ENCODE measurements at regions not wholly inside any gene's neighbourhood (a gene's known extent, or its start where the extent isn't known, plus 50 kb on each side); places are given as distances from the start of the nearest gene placed in this dataset.
"Not testable (repeated sequence)": the region's sequence is repeated elsewhere in the genome, so short reads cannot be mapped to it uniquely, and the experiment has no call there.

DNA sequence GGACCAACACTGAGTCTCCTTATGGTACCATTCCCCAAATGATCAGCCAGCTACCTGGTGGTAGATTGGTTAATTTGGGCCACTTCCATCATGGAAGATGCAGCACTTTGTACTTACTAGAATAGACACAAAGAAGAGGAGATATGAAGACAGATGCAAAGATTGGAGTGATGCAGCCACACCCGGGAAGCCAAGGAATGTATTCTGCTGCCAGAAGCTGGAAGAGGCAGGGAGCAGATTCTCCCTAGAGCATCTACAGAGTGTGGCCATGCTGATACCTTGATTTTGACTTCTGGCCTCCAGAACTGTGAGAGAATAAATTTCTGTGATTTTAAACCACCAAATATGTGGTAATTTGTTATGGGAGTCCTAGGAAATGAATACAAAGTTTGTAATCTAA, 68.9 kb downstream of the FOXD4L6 start:
- H3K9me1 ChIP-seq (ENCODE audit: control insufficient read depth, extremely low read depth, insufficient read depth, low read length); H3K27me3 ChIP-seq (ENCODE audit: control insufficient read depth, extremely low read depth, insufficient read depth, low read length); H3K79me2 ChIP-seq (ENCODE audit: control insufficient read depth, insufficient read depth, low read length); H3K27ac ChIP-seq (ENCODE audit: control insufficient read depth, insufficient read depth, low read length); H3K4me1 ChIP-seq (ENCODE audit: control insufficient read depth, extremely low read depth, insufficient read depth, low read length); H2AFZ ChIP-seq (ENCODE audit: control insufficient read depth, low read length); H3K36me3 ChIP-seq (ENCODE audit: control insufficient read depth in 2 of 2, extremely low read depth in 1 of 2, insufficient read depth in 2 of 2, low read length in 2 of 2); DNase-seq (ENCODE audit: low read depth, low spot score); H3K9ac ChIP-seq (ENCODE audit: control insufficient read depth, extremely low read depth, insufficient read depth, low read length); H3K4me3 ChIP-seq (ENCODE audit: control insufficient read depth in 2 of 3, extremely low read depth in 1 of 3, insufficient read depth in 2 of 3, low read depth in 1 of 3, low read length in 3 of 3); H3K9me3 ChIP-seq (ENCODE audit: control insufficient read depth, low read depth, low read length); H4K20me1 ChIP-seq (ENCODE audit: control insufficient read depth, extremely low read depth, insufficient read depth, low read length); FAIRE-seq; dilution Hi-C loops (cut with MboI; ENCODE audit: extremely low pct_ligation_motif_present, low sequenced_read_pairs); H3K4me2 ChIP-seq (ENCODE audit: control insufficient read depth, extremely low read depth, insufficient read depth, low read depth, low read length): not testable (repeated sequence)

DNA sequence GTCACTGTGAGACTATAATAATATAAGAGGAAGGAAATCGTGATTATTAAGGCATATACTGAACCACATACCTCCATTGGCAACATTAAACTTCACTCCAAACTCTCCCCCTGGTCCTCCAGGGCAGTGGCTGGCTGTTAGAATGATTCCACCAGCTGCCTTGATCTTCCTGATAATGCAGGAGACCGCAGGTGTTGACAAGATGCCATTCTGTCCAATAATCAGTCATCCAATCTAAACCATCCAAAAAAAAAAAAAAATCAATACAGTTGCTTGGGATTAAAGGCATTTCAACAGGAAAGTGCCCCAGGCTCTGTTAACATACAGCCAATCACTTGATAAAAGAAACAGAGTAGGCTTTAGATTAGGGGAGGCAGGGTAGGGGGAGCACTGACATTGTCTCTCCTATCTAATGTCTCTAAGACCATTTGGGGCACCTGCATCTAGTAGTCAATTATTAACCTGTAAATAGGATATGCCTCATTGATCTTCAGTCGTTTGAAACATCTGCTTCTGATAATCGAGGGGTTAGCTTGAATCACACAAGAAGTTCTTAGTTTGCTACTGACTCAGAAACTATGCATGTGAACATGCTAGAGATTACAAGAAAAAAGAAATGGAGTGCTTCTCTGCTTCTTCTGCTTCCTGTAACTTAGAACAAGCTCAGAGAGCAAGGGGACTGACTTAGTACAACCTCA, 74.7 kb downstream of the FOXD4L6 start:
- H3K36me3 ChIP-seq (ENCODE audit: control insufficient read depth in 2 of 2, extremely low read depth in 1 of 2, insufficient read depth in 2 of 2, low read length in 2 of 2); H3K79me2 ChIP-seq (ENCODE audit: control insufficient read depth, insufficient read depth, low read length); H3K9me3 ChIP-seq (ENCODE audit: control insufficient read depth, low read depth, low read length); H4K20me1 ChIP-seq (ENCODE audit: control insufficient read depth, extremely low read depth, insufficient read depth, low read length); H3K4me3 ChIP-seq (ENCODE audit: control insufficient read depth in 2 of 3, extremely low read depth in 1 of 3, insufficient read depth in 2 of 3, low read depth in 1 of 3, low read length in 3 of 3); H3K27ac ChIP-seq (ENCODE audit: control insufficient read depth, insufficient read depth, low read length); H2AFZ ChIP-seq (ENCODE audit: control insufficient read depth, low read length); FAIRE-seq; H3K9me1 ChIP-seq (ENCODE audit: control insufficient read depth, extremely low read depth, insufficient read depth, low read length); H3K4me1 ChIP-seq (ENCODE audit: control insufficient read depth, extremely low read depth, insufficient read depth, low read length); DNase-seq (ENCODE audit: low read depth, low spot score); H3K9ac ChIP-seq (ENCODE audit: control insufficient read depth, extremely low read depth, insufficient read depth, low read length); H3K4me2 ChIP-seq (ENCODE audit: control insufficient read depth, extremely low read depth, insufficient read depth, low read depth, low read length); H3K27me3 ChIP-seq (ENCODE audit: control insufficient read depth, extremely low read depth, insufficient read depth, low read length); dilution Hi-C loops (cut with MboI; ENCODE audit: extremely low pct_ligation_motif_present, low sequenced_read_pairs): not testable (repeated sequence)

DNA sequence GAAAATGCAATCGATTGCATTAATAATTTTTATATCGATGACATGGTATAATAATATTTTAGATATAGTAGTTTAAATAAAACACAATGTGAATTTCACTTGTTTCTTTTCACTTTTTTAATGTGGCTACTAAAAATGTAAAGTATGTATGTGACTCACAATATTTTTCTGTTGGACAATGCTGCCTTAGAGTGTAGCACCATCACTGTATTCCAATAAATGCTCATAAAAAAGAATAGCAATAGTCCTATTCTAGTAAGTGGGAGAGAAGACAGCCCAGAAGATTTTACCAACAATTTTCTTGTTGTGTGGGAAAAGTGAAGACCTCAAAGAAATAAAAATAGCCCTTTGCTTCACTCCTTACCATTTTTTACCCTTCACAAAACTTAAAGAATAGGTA, 79.8 kb downstream of the FOXD4L6 start:
- H3K4me1 ChIP-seq (ENCODE audit: control insufficient read depth, extremely low read depth, insufficient read depth, low read length); H4K20me1 ChIP-seq (ENCODE audit: control insufficient read depth, extremely low read depth, insufficient read depth, low read length); H3K36me3 ChIP-seq (ENCODE audit: control insufficient read depth in 2 of 2, extremely low read depth in 1 of 2, insufficient read depth in 2 of 2, low read length in 2 of 2); H3K4me2 ChIP-seq (ENCODE audit: control insufficient read depth, extremely low read depth, insufficient read depth, low read depth, low read length); H3K27ac ChIP-seq (ENCODE audit: control insufficient read depth, insufficient read depth, low read length); H3K9ac ChIP-seq (ENCODE audit: control insufficient read depth, extremely low read depth, insufficient read depth, low read length); dilution Hi-C loops (cut with MboI; ENCODE audit: extremely low pct_ligation_motif_present, low sequenced_read_pairs); H3K27me3 ChIP-seq (ENCODE audit: control insufficient read depth, extremely low read depth, insufficient read depth, low read length); H3K4me3 ChIP-seq (ENCODE audit: control insufficient read depth in 2 of 3, extremely low read depth in 1 of 3, insufficient read depth in 2 of 3, low read depth in 1 of 3, low read length in 3 of 3); DNase-seq (ENCODE audit: low read depth, low spot score); H3K9me3 ChIP-seq (ENCODE audit: control insufficient read depth, low read depth, low read length); H3K9me1 ChIP-seq (ENCODE audit: control insufficient read depth, extremely low read depth, insufficient read depth, low read length); H2AFZ ChIP-seq (ENCODE audit: control insufficient read depth, low read length); H3K79me2 ChIP-seq (ENCODE audit: control insufficient read depth, insufficient read depth, low read length); FAIRE-seq: not testable (repeated sequence)

DNA sequence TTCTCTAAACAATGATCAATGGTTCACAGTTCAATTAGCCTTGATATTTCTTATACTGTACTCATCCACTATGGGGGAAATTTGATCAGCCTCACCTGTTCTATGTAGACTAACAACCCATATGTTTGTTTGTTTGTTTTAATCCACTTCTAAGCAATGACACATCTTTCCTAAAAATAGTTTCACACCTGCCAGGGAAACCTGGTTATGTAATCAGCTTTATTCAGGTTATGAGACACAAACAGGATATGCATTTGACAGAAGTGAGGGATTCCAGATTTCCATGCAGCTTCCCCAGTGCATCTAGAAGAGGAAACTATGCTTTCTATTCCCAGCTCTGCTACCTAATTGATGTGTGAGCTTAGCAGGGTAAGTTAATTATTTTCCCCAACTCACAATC, 80.7 kb downstream of the FOXD4L6 start:
- H3K27me3 ChIP-seq (ENCODE audit: control insufficient read depth, extremely low read depth, insufficient read depth, low read length); H2AFZ ChIP-seq (ENCODE audit: control insufficient read depth, low read length); DNase-seq (ENCODE audit: low read depth, low spot score); H4K20me1 ChIP-seq (ENCODE audit: control insufficient read depth, extremely low read depth, insufficient read depth, low read length); FAIRE-seq; H3K9me3 ChIP-seq (ENCODE audit: control insufficient read depth, low read depth, low read length); H3K36me3 ChIP-seq (ENCODE audit: control insufficient read depth in 2 of 2, extremely low read depth in 1 of 2, insufficient read depth in 2 of 2, low read length in 2 of 2); H3K9me1 ChIP-seq (ENCODE audit: control insufficient read depth, extremely low read depth, insufficient read depth, low read length); H3K4me3 ChIP-seq (ENCODE audit: control insufficient read depth in 2 of 3, extremely low read depth in 1 of 3, insufficient read depth in 2 of 3, low read depth in 1 of 3, low read length in 3 of 3); H3K79me2 ChIP-seq (ENCODE audit: control insufficient read depth, insufficient read depth, low read length); H3K4me1 ChIP-seq (ENCODE audit: control insufficient read depth, extremely low read depth, insufficient read depth, low read length); H3K27ac ChIP-seq (ENCODE audit: control insufficient read depth, insufficient read depth, low read length); H3K9ac ChIP-seq (ENCODE audit: control insufficient read depth, extremely low read depth, insufficient read depth, low read length); H3K4me2 ChIP-seq (ENCODE audit: control insufficient read depth, extremely low read depth, insufficient read depth, low read depth, low read length); dilution Hi-C loops (cut with MboI; ENCODE audit: extremely low pct_ligation_motif_present, low sequenced_read_pairs): not testable (repeated sequence)

DNA sequence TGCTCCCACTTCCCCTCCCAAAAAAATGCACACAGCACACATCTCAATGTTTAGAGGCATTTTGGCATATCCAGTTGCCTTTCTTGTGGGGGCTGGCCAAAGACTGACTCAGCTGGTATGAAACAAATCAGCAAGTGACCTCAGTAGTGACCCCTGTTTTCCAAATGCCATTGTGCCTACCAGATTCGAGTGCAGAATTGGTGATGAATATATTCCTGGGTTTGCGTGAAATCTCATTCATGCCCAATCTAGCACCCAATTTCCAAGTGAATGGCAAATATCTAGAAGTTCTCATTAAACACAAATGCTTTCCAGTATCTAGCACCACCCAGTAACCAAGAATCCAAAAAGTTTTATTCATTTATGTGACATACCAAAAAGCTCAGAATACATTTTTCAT, 83.6 kb downstream of the FOXD4L6 start:
- H3K4me1 ChIP-seq (ENCODE audit: control insufficient read depth, extremely low read depth, insufficient read depth, low read length); H3K4me3 ChIP-seq (ENCODE audit: control insufficient read depth in 2 of 3, extremely low read depth in 1 of 3, insufficient read depth in 2 of 3, low read depth in 1 of 3, low read length in 3 of 3); H3K9me3 ChIP-seq (ENCODE audit: control insufficient read depth, low read depth, low read length); H3K79me2 ChIP-seq (ENCODE audit: control insufficient read depth, insufficient read depth, low read length); H3K36me3 ChIP-seq (ENCODE audit: control insufficient read depth in 2 of 2, extremely low read depth in 1 of 2, insufficient read depth in 2 of 2, low read length in 2 of 2); H3K27ac ChIP-seq (ENCODE audit: control insufficient read depth, insufficient read depth, low read length); H4K20me1 ChIP-seq (ENCODE audit: control insufficient read depth, extremely low read depth, insufficient read depth, low read length); dilution Hi-C loops (cut with MboI; ENCODE audit: extremely low pct_ligation_motif_present, low sequenced_read_pairs); DNase-seq (ENCODE audit: low read depth, low spot score); H3K9ac ChIP-seq (ENCODE audit: control insufficient read depth, extremely low read depth, insufficient read depth, low read length); FAIRE-seq; H3K27me3 ChIP-seq (ENCODE audit: control insufficient read depth, extremely low read depth, insufficient read depth, low read length); H2AFZ ChIP-seq (ENCODE audit: control insufficient read depth, low read length); H3K4me2 ChIP-seq (ENCODE audit: control insufficient read depth, extremely low read depth, insufficient read depth, low read depth, low read length); H3K9me1 ChIP-seq (ENCODE audit: control insufficient read depth, extremely low read depth, insufficient read depth, low read length): not testable (repeated sequence)
